Gastrocnemius medialis (tissue), 4 donors: ENCODE measurements at regions not wholly inside any gene's neighbourhood (a gene's known extent, or its start where the extent isn't known, plus 50 kb on each side); places are given as distances from the start of the nearest gene placed in this dataset.

Experiments used
- ATAC-seq, 2 donors: fragments of 150-250 bp; one replicate each; pipeline ENCODE4 v1.9.1; 2016
- DNase-seq, 2 donors: peaks; one replicate each; pipeline ENCODE4 v3.0.0-alpha.2; 2019
- H3K27ac ChIP-seq, 4 donors: fragments of 200-600 bp; sonication (generic); 1 replicate in 1 of 4; 2 replicates in 3 of 4; pipeline ENCODE4 v1.5.1; 2016 to 2018; ENCODE audit warnings: mild to moderate bottlenecking in 2 of 4, moderate library complexity in 1 of 4
- H3K27me3 ChIP-seq, 3 donors: fragments of 200-600 bp; sonication (generic) in 2 of 3; 1 replicate in 1 of 3; 2 replicates in 2 of 3; pipeline versions ENCODE4 v1.5.1 to v1.6.0; 2016 to 2019; ENCODE audit warnings: mild to moderate bottlenecking in 1 of 3, moderate library complexity in 1 of 3
- H3K36me3 ChIP-seq, 2 donors: fragments of 200-600 bp; sonication (generic) in 1 of 2; one replicate each; pipeline ENCODE4 v1.5.1; 2017 to 2018
- H3K4me1 ChIP-seq, 2 donors: fragments of 200-600 bp; sonication (generic) in 1 of 2; one replicate each; pipeline ENCODE4 v1.5.1; 2016 to 2017; ENCODE audit warnings: mild to moderate bottlenecking in 2 of 2
- H3K4me3 ChIP-seq, 4 donors: fragments of 200-600 bp; sonication (generic) in 3 of 4; 1 replicate in 1 of 4; 2 replicates in 3 of 4; pipeline ENCODE4 v1.5.1; 2016 to 2019; ENCODE audit warnings: mild to moderate bottlenecking in 2 of 4
- H3K9me3 ChIP-seq, 3 donors: fragments of 200-600 bp; sonication (generic) in 2 of 3; 1 replicate in 1 of 3; 2 replicates in 2 of 3; pipeline ENCODE4 v1.5.1; 2016 to 2019
- POLR2A ChIP-seq, 2 donors: fragments of 450-650 bp; IDR thresholded peaks; one replicate each; pipeline ENCODE4 v1.6.1; 2017; ENCODE audit warnings: antibody characterized with exemption in 2 of 2, mild to moderate bottlenecking in 2 of 2, moderate library complexity in 2 of 2
- in situ Hi-C, 4 donors: fragments of 200-750 bp; cut with MboI; loops; one replicate each; pipeline versions ENCODE4 v1.15.0 to v1.8.0; 2017; ENCODE audit warnings: low sequenced_read_pairs in 4 of 4
- intact Hi-C: fragments of 100-400 bp; cut with DNase I; formaldehyde crosslinking; loops from one replicate; pipeline ENCODE4 v1.15.1; 2023; ENCODE audit warnings: low total_unique reads
- TF ChIP-seq, protein P1 (sequence below), 5 experiments: fragments of 450-650 bp in 3 of 5; fragments of 200-600 bp in 2 of 5; sonication (generic) in 2 of 5; IDR thresholded peaks in 4 of 5; conservative IDR thresholded peaks in 1 of 5; 1 replicate in 4 of 5; 2 replicates in 1 of 5; pipeline ENCODE4 v1.5.1; 2016 to 2019; ENCODE audit warnings: antibody characterized with exemption in 5 of 5, mild to moderate bottlenecking in 3 of 5, moderate library complexity in 3 of 5

GRCh38 chr15:62338497-62338896, 173.4 kb upstream of the C2CD4B start:
- no peak for ATAC-seq
- intact Hi-C loops (no loop called here), in situ Hi-C loops (no loop called here)
- Histone ChIP-seq H3K27ac (no peak overlapping the region), H3K4me1 (no peaks in the 10 kb centered on the region), H3K9me3 (no peaks in the 10 kb centered on the region), H3K36me3 (no peaks in the 10 kb centered on the region), H3K4me3 (no peak overlapping the region), H3K27me3 (no peaks in the 10 kb centered on the region)
- TF ChIP-seq, protein P1, sequence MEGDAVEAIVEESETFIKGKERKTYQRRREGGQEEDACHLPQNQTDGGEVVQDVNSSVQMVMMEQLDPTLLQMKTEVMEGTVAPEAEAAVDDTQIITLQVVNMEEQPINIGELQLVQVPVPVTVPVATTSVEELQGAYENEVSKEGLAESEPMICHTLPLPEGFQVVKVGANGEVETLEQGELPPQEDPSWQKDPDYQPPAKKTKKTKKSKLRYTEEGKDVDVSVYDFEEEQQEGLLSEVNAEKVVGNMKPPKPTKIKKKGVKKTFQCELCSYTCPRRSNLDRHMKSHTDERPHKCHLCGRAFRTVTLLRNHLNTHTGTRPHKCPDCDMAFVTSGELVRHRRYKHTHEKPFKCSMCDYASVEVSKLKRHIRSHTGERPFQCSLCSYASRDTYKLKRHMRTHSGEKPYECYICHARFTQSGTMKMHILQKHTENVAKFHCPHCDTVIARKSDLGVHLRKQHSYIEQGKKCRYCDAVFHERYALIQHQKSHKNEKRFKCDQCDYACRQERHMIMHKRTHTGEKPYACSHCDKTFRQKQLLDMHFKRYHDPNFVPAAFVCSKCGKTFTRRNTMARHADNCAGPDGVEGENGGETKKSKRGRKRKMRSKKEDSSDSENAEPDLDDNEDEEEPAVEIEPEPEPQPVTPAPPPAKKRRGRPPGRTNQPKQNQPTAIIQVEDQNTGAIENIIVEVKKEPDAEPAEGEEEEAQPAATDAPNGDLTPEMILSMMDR (IDR thresholded peaks at IDR 0.05 in 4 of 5, conservative IDR thresholded peaks at IDR 0.05 in 1 of 5) = no peak
- no peak for TF ChIP-seq POLR2A (IDR thresholded peaks at IDR 0.05)
- no peak for DNase-seq

GRCh38 chr15:62342959-62343358, 177.9 kb upstream of the C2CD4B start:
- Histone ChIP-seq H3K4me3 (no peak overlapping the region), H3K27me3 (no peaks in the 10 kb centered on the region), H3K4me1 (no peaks in the 10 kb centered on the region), H3K9me3 (no peaks in the 10 kb centered on the region), H3K27ac (no peak overlapping the region), H3K36me3 (no peaks in the 10 kb centered on the region)
- no peak for TF ChIP-seq POLR2A (IDR thresholded peaks at IDR 0.05)
- TF ChIP-seq, protein P1 (IDR thresholded peaks at IDR 0.05 in 4 of 5, conservative IDR thresholded peaks at IDR 0.05 in 1 of 5) = no peak
- ATAC-seq (no peak), DNase-seq (no peak)
- in situ Hi-C loops (no loop called here), intact Hi-C loops (no loop called here)

GRCh38 chr15:62343397-62343796, 178.3 kb upstream of the C2CD4B start:
- in situ Hi-C loops (no loop called here), intact Hi-C loops (no loop called here)
- H3K27ac ChIP-seq = no peak overlapping the region
- H3K4me1 ChIP-seq = no peaks in the 10 kb centered on the region
- TF ChIP-seq POLR2A (IDR thresholded peaks at IDR 0.05) = no peak
- TF ChIP-seq, protein P1 (IDR thresholded peaks at IDR 0.05 in 4 of 5, conservative IDR thresholded peaks at IDR 0.05 in 1 of 5) = no peak
- no peak for ATAC-seq
- H3K9me3 ChIP-seq = no peaks in the 10 kb centered on the region
- DNase-seq = no peak
- no peak overlapping the region for H3K4me3 ChIP-seq
- no peaks in the 10 kb centered on the region for H3K27me3 ChIP-seq
- H3K36me3 ChIP-seq = no peaks in the 10 kb centered on the region

DNA sequence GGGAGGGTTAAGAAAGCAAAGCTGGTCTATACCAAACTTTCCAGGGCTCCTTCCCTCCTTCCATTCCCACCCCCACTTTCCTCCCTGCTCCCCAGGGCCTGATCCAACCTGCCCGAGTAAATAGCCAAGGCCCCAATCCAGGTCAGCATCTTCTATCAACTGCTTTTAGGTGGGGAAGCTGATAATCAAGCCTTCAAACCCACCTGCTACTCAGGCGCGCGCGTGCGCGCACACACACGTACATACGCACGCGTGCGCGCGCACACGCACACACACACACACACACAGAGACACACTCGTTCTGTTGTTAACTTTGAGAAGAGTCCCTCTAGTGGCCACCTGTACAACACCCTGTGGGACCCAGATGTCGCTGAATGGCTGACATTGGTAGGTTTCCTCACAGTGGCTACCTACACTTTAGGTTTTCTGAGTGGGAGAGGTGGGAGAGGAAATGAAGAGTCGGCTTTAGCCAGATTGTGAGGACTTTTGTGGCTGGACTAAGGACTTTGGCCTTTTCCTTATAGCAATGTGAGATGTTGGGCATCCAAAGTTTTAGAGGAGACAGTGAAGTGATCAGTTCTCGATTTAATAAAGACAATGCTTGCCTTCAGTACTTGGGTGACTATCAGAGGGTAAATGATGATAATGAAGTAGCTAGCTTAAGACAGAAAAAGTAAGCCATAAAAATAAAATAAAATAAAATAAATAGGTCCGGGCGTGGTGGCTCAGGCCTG, 179.9 kb upstream of the C2CD4B start:
- Histone ChIP-seq H3K27ac (no peak overlapping the region), H3K9me3 (no peaks in the 10 kb centered on the region), H3K4me1 (no peaks in the 10 kb centered on the region), H3K4me3 (no peak overlapping the region), H3K36me3 (no peaks in the 10 kb centered on the region), H3K27me3 (no peaks in the 10 kb centered on the region)
- no peak for DNase-seq
- in situ Hi-C loops (no loop called here), intact Hi-C loops (no loop called here)
- TF ChIP-seq, protein P1 (IDR thresholded peaks at IDR 0.05 in 4 of 5, conservative IDR thresholded peaks at IDR 0.05 in 1 of 5) = peak in 3 of 5 experiments; percentile 10 to 39 (median 36)
- no peak for TF ChIP-seq POLR2A (IDR thresholded peaks at IDR 0.05)
- no peak for ATAC-seq

- DNase-seq = no peak
- ATAC-seq = no peak
- Histone ChIP-seq H3K27ac (no peak overlapping the region), H3K27me3 (no peaks in the 10 kb centered on the region), H3K9me3 (no peaks in the 10 kb centered on the region), H3K36me3 (no peaks in the 10 kb centered on the region), H3K4me1 (no peaks in the 10 kb centered on the region), H3K4me3 (no peak overlapping the region)
- in situ Hi-C loops (no loop called here), intact Hi-C loops (no loop called here)
- TF ChIP-seq, protein P1 (IDR thresholded peaks at IDR 0.05 in 4 of 5, conservative IDR thresholded peaks at IDR 0.05 in 1 of 5) = no peak
- no peak for TF ChIP-seq POLR2A (IDR thresholded peaks at IDR 0.05)
These were observed 181.1 kb upstream of the C2CD4B start for GRCh38 chr15:62346168-62346567.
